Left cardiac atrium (tissue), 4 donors: ENCODE measurements at regions not wholly inside any gene's neighbourhood (a gene's known extent, or its start where the extent isn't known, plus 50 kb on each side); places are given as distances from the start of the nearest gene placed in this dataset.

ENCODE experiments used
- ATAC-seq, 2 donors: fragments of 200-7000 bp; cut with Tn5 transposase; one replicate each; pipeline ENCODE4 v1.9.1; 2020; ENCODE audit warnings: mild to moderate bottlenecking in 2 of 2, moderate library complexity in 2 of 2
- DNase-seq: peaks from one replicate; pipeline ENCODE4 v3.0.0-alpha.2; 2020
- intact Hi-C, 2 donors: fragments of 100-400 bp; cut with DNase I; formaldehyde crosslinking; loops; one replicate each; pipeline versions ENCODE4 v1.14.1 to v1.15.1; 2022 to 2023
- donor health status: DM: no; HTN: yes; CAD: no.
- donor health status: DM: no; HTN: yes; CAD: no; lungs with severe emphysema.
- donor health status: DM: yes; HTN: yes; CAD: no.
- donor health status: Dilated cardiomyopathy.

GRCh38 chr18:39113790-39114189 lies 1548.2 kb upstream of the CELF4 start:
- DNase-seq, result no peak
- no peak for ATAC-seq
- intact Hi-C loops, result no loop called here

- no peak for ATAC-seq
- intact Hi-C loops, result no loop called here
These were observed 1539.5 kb upstream of the CELF4 start for GRCh38 chr18:39105104-39105503.

GRCh38 chr18:39072970-39073369 lies 1507.4 kb upstream of the CELF4 start:
- intact Hi-C loops, result no loop called here
- no peak for ATAC-seq
- no peak for DNase-seq

More at GRCh38 chr18:39105104-39105503, 1539.5 kb upstream of the CELF4 start:
- no peak for DNase-seq

- intact Hi-C loops, result no loop called here
- DNase-seq (no peak), ATAC-seq (no peak)
These were observed 1496.8 kb upstream of the CELF4 start for GRCh38 chr18:39062426-39062825.

GRCh38 chr18:39058386-39059000 lies 1492.9 kb upstream of the CELF4 start:
- intact Hi-C loops, result no loop called here
- ATAC-seq (no peak), DNase-seq (no peak)

- DNase-seq (no peak), ATAC-seq (no peak)
- intact Hi-C loops, result no loop called here
These were observed 1491.9 kb upstream of the CELF4 start for GRCh38 chr18:39057423-39058064.

- intact Hi-C loops, result no loop called here
- no peak for ATAC-seq
These were observed 1488.0 kb upstream of the CELF4 start for GRCh38 chr18:39053571-39053970.

GRCh38 chr18:39051013-39051412 lies 1485.4 kb upstream of the CELF4 start:
- ATAC-seq, result no peak
- DNase-seq, result no peak
- intact Hi-C loops, result no loop called here

More at GRCh38 chr18:39053571-39053970, 1488.0 kb upstream of the CELF4 start:
- no peak for DNase-seq

GRCh38 chr18:39039813-39040212 lies 1474.2 kb upstream of the CELF4 start:
- ATAC-seq (no peak), DNase-seq (no peak)
- intact Hi-C loops, result no loop called here

- DNase-seq (no peak), ATAC-seq (no peak)
- intact Hi-C loops, result no loop called here
These were observed 1472.3 kb upstream of the CELF4 start for GRCh38 chr18:39037925-39038324.

GRCh38 chr18:39033312-39033711 lies 1467.7 kb upstream of the CELF4 start:
- ATAC-seq (no peak), DNase-seq (no peak)
- intact Hi-C loops, result no loop called here

GRCh38 chr18:39031647-39032046 lies 1466.0 kb upstream of the CELF4 start:
- intact Hi-C loops, result no loop called here

GRCh38 chr18:39030124-39030655 lies 1464.6 kb upstream of the CELF4 start:
- no peak for ATAC-seq
- DNase-seq, result no peak
- intact Hi-C loops, result no loop called here

More at GRCh38 chr18:39031647-39032046, 1466.0 kb upstream of the CELF4 start:
- DNase-seq, result no peak
- no peak for ATAC-seq

- no peak for DNase-seq
- ATAC-seq, result no peak
- intact Hi-C loops, result no loop called here
These were observed 1459.9 kb upstream of the CELF4 start for GRCh38 chr18:39025531-39025930.

- DNase-seq, result no peak
- no peak for ATAC-seq
- intact Hi-C loops, result no loop called here
These were observed 1454.4 kb upstream of the CELF4 start for GRCh38 chr18:39019989-39020388.

GRCh38 chr18:39007031-39007902 lies 1441.7 kb upstream of the CELF4 start:
- intact Hi-C loops, result no loop called here
- ATAC-seq (no peak), DNase-seq (no peak)

GRCh38 chr18:38996056-38996455 lies 1430.5 kb upstream of the CELF4 start:
- ATAC-seq, result no peak
- DNase-seq, result no peak
- intact Hi-C loops, result no loop called here

GRCh38 chr18:38993342-38993741 lies 1427.7 kb upstream of the CELF4 start:
- intact Hi-C loops, result no loop called here
- DNase-seq (no peak), ATAC-seq (no peak)

- ATAC-seq, result no peak
- intact Hi-C loops, result no loop called here
- no peak for DNase-seq
These were observed 1419.4 kb upstream of the CELF4 start for GRCh38 chr18:38984968-38985367.

GRCh38 chr18:38982072-38982471 lies 1416.5 kb upstream of the CELF4 start:
- intact Hi-C loops, result no loop called here
- ATAC-seq, result no peak
- no peak for DNase-seq
